ENCODE measurements at regions not wholly inside any gene's neighbourhood (a gene's known extent, or its start where the extent isn't known, plus 50 kb on each side); places are given as distances from the start of the nearest gene placed in this dataset.

- no peak for DNase-seq (ENCODE audit: low read depth)
- H3K4me3 ChIP-seq (ENCODE audit: low read depth, low read length), result no peak overlapping the region
- no peak for TF ChIP-seq CTCF (IDR thresholded peaks at IDR 0.05; ENCODE audit: insufficient read depth, low read depth, low read length)
Observed at GRCh38 chr1:38780133-38780532, 79.4 kb downstream of the RRAGC start.

GRCh38 chr1:38779491-38779890, 80.1 kb downstream of the RRAGC start:
- H3K4me3 ChIP-seq (ENCODE audit: low read depth, low read length), result no peak overlapping the region
- TF ChIP-seq CTCF (IDR thresholded peaks at IDR 0.05; ENCODE audit: insufficient read depth, low read depth, low read length), result no peak
- no peak for DNase-seq (ENCODE audit: low read depth)

GRCh38 chr1:38778521-38778920, 81.1 kb downstream of the RRAGC start:
- no peak for DNase-seq (ENCODE audit: low read depth)
- TF ChIP-seq CTCF (IDR thresholded peaks at IDR 0.05; ENCODE audit: insufficient read depth, low read depth, low read length), result no peak
- no peak overlapping the region for H3K4me3 ChIP-seq (ENCODE audit: low read depth, low read length)

- no peak overlapping the region for H3K4me3 ChIP-seq (ENCODE audit: low read depth, low read length)
- TF ChIP-seq CTCF (IDR thresholded peaks at IDR 0.05; ENCODE audit: insufficient read depth, low read depth, low read length), result no peak
- DNase-seq (ENCODE audit: low read depth), result no peak
Observed at GRCh38 chr1:38778051-38778450, 81.5 kb downstream of the RRAGC start.

GRCh38 chr1:38777464-38777957, 82.1 kb downstream of the RRAGC start:
- TF ChIP-seq CTCF (IDR thresholded peaks at IDR 0.05; ENCODE audit: insufficient read depth, low read depth, low read length), result no peak
- H3K4me3 ChIP-seq (ENCODE audit: low read depth, low read length), result no peak overlapping the region
- no peak for DNase-seq (ENCODE audit: low read depth)

- DNase-seq (ENCODE audit: low read depth), result no peak
- no peak overlapping the region for H3K4me3 ChIP-seq (ENCODE audit: low read depth, low read length)
- no peak for TF ChIP-seq CTCF (IDR thresholded peaks at IDR 0.05; ENCODE audit: insufficient read depth, low read depth, low read length)
Observed at GRCh38 chr1:38776466-38777065, 83.0 kb downstream of the RRAGC start.

All from fibroblast of villous mesenchyme (primary cell).